Stimulated activated naive CD8-positive, alpha-beta T cell treated with anti-CD3 and anti-CD28 coated beads, Interleukin-15, amount 100 ng/mL, for 72 hours (primary cell): ENCODE measurements at regions not wholly inside any gene's neighbourhood (a gene's known extent, or its start where the extent isn't known, plus 50 kb on each side); places are given as distances from the start of the nearest gene placed in this dataset.
"Not testable (repeated sequence)": the region's sequence is repeated elsewhere in the genome, so short reads cannot be mapped to it uniquely, and the experiment has no call there.

Experiments used
- ATAC-seq: fragments of 150-1000 bp; cut with Tn5 transposase; 2 replicates; pipeline ENCODE4 v1.10.0; 2021; ENCODE audit warnings: mild to moderate bottlenecking, moderate library complexity
- DNase-seq, 2 donors: peaks; one replicate each; pipeline ENCODE4 v3.0.0; 2021 to 2022
- H3K27ac Mint-ChIP-seq, 2 donors: one replicate each; pipeline ENCODE4 v1.8.0; 2022; ENCODE audit warnings: mild to moderate bottlenecking in 2 of 2, mixed read lengths in 2 of 2, moderate library complexity in 2 of 2
- H3K27me3 Mint-ChIP-seq: one replicate; pipeline ENCODE4 v1.8.0; 2022; ENCODE audit warnings: mixed read lengths
- H3K4me1 Mint-ChIP-seq: one replicate; pipeline ENCODE4 v1.8.0; 2022; ENCODE audit warnings: mild to moderate bottlenecking, mixed read lengths
- H3K4me3 Mint-ChIP-seq, 2 donors: one replicate each; pipeline ENCODE4 v1.8.0; 2022; ENCODE audit warnings: mild to moderate bottlenecking in 2 of 2, mixed read lengths in 2 of 2, moderate library complexity in 1 of 2
- H3K9me3 Mint-ChIP-seq, 2 donors: one replicate each; pipeline ENCODE4 v1.8.0; 2022; ENCODE audit warnings: mixed read lengths in 2 of 2

DNA sequence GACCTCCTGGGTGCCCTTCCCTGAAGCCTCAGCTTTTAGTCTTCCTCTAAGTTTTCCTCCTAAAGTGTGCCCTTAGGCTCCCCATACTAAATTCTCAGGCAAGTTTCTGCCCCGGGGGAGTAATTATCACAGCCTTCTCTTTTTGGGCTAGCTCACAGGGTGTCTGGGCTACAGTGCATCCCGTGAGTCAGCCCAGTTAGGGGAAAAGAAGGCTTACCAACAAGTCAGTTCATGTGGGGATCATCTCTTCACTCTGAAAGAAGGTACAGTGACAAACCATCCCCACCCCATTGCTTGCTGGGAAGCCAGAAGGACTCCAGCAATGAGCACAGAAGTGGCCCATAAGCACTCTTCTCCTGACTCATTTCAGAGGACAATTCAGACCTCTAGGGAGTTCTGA is 134.7 kb upstream of the FAM9C start:
- H3K27me3 Mint-ChIP-seq: no peaks in the 10 kb centered on the region
- no peak overlapping the region for H3K4me3 Mint-ChIP-seq
- H3K4me1 Mint-ChIP-seq: peaks cover 5% of the 10 kb centered on the region
- ATAC-seq (no peak), DNase-seq (no peak)
- H3K9me3 Mint-ChIP-seq: peaks cover under 1 to 12% of the 10 kb centered on the region in 2 donors
- H3K27ac Mint-ChIP-seq: no peak overlapping the region

DNA sequence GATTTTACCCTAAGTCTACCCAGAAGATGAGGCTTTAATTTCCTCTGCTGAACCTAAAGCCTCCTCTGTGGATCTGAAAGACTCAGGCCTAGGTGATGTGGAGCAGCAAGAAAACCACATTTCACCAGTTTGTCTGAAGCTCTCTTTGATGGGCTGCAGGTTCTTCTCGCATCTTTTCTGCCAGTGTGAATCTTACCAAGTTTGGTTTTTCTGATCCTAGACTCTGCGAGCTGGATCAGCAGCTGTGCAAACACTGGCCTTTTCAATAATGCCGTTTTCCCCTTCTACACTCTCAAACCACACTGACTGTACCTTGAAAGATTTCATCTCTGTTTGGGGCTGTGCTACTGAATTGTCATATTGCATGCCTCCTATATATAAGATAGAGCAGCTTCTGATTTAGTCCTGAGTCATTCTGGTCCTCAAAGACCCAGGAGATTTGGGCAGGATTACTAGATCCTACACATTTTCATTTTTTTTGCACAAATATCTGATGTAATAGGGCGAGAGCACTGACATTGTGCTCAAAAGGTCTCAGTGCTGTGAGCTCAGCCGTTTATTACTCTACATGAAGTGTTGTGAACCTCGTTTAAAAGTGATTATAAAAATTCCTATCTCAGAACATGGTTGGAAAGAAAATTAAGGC is 133.6 kb upstream of the FAM9C start:
- Mint-ChIP-seq H3K27ac (no peak overlapping the region), H3K9me3 (peaks cover 0 to 7% of the 10 kb centered on the region in 2 donors), H3K27me3 (no peaks in the 10 kb centered on the region), H3K4me3 (no peak overlapping the region), H3K4me1 (peaks cover 5% of the 10 kb centered on the region)
- DNase-seq (no peak), ATAC-seq (no peak)

DNA sequence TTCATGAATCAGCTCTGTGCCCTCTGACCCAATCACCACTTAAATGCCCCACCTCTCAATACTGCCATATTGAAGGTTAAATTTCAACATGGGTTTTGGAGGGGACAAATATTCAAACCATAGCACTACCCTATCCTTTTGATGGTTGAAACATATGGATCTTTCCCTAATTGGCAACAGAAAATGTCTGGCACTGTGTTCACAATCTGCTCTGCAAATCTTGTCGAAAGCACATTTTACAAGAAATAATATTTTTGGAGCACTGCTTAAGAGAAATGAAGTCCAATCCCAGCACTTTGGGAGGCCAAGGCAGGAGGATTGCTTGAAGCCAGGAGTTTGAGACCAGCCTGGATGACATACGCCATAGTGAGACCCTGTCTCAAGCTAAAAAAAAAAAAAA is 130.6 kb upstream of the FAM9C start:
- DNase-seq (no peak), ATAC-seq (no peak)
- no peaks in the 10 kb centered on the region for H3K4me1 Mint-ChIP-seq
- H3K27ac Mint-ChIP-seq: no peak overlapping the region
- no peaks in the 10 kb centered on the region for H3K27me3 Mint-ChIP-seq
- H3K4me3 Mint-ChIP-seq: no peak overlapping the region
- peaks cover 0 to 5% of the 10 kb centered on the region in 2 donors for H3K9me3 Mint-ChIP-seq

DNA sequence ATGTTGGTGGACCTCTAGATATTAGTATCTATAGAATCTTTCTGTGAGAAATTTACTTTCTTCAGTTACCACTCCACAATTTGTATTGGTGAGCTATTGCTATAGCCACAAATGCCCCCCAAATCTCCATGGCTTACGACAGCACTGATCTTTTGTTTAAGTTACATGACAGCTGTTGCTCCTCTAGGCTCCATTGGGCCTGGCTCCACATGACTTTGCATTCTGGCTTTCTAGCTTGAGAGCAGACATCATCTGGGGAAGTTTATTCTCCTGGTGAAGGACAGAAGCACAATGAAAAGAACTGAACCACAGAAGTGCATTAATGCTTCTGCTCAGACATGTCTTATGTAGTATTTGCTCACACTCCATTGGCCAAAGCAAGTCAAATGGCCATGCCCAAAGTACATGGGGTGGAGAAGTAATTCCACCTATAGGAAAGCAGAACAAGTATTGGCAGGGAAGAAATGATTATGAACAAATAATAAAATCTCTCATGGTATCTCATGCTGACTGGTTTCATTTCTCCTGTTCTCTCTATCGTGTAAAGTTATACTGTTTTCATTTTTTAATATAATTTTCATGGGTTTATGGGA is 126.6 kb upstream of the FAM9C start:
- no peak for DNase-seq
- Mint-ChIP-seq H3K4me1 (peaks cover 26% of the 10 kb centered on the region), H3K9me3 (peaks cover 5 to 13% of the 10 kb centered on the region in 2 donors), H3K27ac (no peak overlapping the region), H3K27me3 (no peaks in the 10 kb centered on the region), H3K4me3 (no peak overlapping the region)
- ATAC-seq: no peak

DNA sequence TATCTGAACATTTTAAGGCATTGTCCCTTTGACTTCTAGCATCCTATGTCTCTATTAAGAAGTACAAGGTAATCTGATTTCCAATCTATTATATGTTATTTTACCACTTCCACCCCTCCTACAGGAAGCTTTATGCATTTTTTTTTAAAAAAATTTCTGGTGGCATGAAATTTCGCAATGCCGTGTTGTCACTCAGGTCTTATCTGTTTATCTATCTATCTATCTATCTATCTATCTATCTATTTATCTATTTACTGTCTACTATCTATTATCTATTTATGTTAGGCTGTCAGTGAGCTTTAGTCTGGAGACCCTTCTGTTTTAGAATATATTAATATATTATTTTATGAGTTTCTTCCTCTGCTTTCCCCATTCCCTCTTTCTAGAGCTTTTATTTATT is 125.3 kb upstream of the FAM9C start:
- no peaks in the 10 kb centered on the region for H3K27me3 Mint-ChIP-seq

DNA sequence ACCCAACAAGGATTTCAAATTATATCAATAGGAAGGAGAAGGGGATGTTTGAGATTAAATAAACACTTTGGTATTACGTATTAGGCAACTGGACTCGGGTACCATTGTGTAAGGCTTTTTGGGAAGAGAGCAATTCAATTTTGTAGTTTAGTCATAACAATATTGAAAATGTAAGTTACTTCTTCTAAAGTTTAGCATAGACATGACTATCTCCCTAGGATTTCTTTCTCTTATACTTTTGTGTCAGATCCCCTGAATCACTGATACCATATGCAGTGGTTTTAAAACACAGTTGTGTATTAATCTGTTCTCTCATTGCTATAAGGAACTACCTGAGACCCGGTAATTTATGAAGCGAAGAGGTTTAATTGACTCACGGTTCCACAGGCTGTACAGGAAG is 123.8 kb upstream of the FAM9C start:
- peak overlapping the region; percentile 61 to 66 for H3K4me3 Mint-ChIP-seq
- DNase-seq (no peak), ATAC-seq (peak; percentile 80)
- H3K27ac Mint-ChIP-seq: peak overlapping the region; percentile 12 to 95
- peaks cover 5 to 14% of the 10 kb centered on the region in 2 donors for H3K9me3 Mint-ChIP-seq
- peaks cover 28% of the 10 kb centered on the region for H3K4me1 Mint-ChIP-seq
- no peaks in the 10 kb centered on the region for H3K27me3 Mint-ChIP-seq

More for the DNA sequence above, 125.3 kb upstream of the FAM9C start:
- H3K4me3 Mint-ChIP-seq: no peak overlapping the region
- H3K9me3 Mint-ChIP-seq: peaks cover 5 to 14% of the 10 kb centered on the region in 2 donors
- peaks cover 28% of the 10 kb centered on the region for H3K4me1 Mint-ChIP-seq
- H3K27ac Mint-ChIP-seq: no peak overlapping the region
- ATAC-seq: no peak
- DNase-seq: no peak

DNA sequence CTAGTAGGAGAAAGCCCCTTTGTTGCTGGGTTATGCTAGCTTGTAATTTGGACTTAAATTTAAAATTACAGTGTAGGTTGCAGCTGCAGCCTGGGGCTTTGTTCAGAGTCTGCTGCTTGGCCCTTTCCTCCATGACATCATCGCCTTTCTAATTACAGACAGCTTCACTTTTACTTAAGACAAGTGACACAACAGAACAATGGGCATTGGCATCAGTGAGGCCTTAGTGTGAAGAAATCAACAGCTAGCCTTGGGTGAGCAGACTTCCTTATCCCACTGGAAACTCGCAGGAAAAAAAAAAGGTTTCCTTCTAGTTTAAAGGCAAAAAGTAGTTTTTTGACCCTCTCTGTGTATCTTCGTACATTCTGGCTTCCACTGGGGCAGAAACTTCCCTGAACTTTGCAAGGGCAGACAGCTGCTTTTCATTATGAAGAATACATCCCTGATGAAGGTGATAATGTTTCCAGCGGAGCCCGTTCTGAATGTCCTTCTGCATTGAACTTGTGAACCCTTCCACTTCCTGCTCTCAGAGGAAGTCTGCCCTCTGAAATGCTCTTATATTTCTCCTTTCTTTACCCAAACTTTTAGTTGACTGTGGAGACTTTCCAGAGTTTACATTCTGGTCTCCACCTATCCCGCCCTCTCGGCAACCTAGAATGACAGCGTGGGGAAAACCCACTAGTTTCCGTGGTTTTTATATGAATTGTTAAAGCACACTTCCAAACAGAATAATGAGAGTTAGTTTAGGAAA is 123.2 kb upstream of the FAM9C start:
- ATAC-seq (peak; percentile 70), DNase-seq (no peak)
- H3K4me1 Mint-ChIP-seq: peaks cover 28% of the 10 kb centered on the region
- peaks cover 5 to 14% of the 10 kb centered on the region in 2 donors for H3K9me3 Mint-ChIP-seq
- H3K4me3 Mint-ChIP-seq: peak overlapping the region; percentile 61 to 66
- no peaks in the 10 kb centered on the region for H3K27me3 Mint-ChIP-seq
- H3K27ac Mint-ChIP-seq: peak overlapping the region; percentile 21 to 34

DNA sequence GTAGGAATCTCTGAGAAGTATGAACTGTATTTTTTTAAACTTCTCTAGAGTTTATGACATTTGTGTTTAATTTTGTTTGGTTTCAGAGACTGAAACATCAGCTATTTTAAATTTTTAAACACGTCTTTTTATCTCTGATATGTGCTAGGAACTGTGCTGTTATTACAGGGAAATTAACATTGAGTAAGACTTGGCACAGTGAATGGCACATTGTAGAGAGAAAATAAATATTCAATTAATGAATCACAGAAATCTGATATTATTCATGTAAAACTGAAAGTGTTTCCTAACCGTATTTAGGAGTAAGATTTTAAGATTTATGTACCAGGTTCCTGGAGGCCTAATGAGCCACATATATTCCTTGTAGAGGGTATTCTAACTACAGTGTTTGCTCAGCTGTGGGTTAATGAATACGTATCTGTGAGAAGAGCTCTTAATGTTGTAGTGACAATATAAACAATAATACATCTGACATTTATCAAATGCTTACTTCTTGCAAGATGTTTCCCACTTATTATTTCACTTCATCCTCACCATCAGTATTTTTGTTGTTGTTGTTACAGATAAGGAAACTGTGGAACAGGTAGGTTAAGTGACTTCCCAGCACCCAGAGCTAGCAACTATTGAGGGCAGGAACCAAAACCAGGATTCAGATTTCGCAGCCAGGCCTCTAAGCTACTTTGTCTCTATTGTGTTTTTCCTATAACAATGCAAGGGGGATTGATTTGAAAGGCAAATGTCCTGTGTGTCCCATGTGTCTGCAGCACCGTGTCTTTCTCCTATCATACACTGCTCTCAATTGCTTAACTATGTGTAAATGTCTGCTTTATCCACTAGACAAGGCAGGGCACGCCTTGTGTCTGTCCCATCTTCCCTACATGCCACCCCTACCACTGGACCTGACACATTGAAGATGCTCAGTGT is 121.1 kb upstream of the FAM9C start:
- Mint-ChIP-seq H3K4me1 (peaks cover 28% of the 10 kb centered on the region), H3K4me3 (no peak overlapping the region), H3K27me3 (no peaks in the 10 kb centered on the region), H3K27ac (no peak overlapping the region), H3K9me3 (peaks cover 2 to 14% of the 10 kb centered on the region in 2 donors)
- DNase-seq: no peak
- ATAC-seq: no peak

DNA sequence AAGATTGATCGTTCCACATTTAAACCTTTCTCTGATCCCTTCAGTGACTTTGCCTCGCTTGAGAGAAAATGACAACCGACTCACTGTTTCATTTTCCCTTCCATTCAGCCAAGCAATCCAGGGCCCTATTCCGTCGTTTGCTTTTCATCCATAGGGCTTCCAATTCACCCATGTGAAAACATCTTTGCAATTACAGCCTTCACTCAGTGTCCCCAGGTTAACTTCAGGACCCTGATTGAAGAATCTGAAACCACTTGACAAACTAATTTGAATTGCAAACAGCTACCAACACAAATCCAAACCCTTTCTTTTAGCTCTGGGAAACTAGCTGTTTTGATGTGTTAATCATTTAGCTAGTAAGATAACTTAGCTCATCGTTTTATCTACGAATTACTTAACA is 120.2 kb upstream of the FAM9C start:
- H3K27ac Mint-ChIP-seq: no peak overlapping the region
- H3K9me3 Mint-ChIP-seq: peaks cover 0 to 14% of the 10 kb centered on the region in 2 donors
- H3K27me3 Mint-ChIP-seq: no peaks in the 10 kb centered on the region
- H3K4me1 Mint-ChIP-seq: peaks cover 28% of the 10 kb centered on the region
- no peak overlapping the region for H3K4me3 Mint-ChIP-seq
- ATAC-seq (no peak), DNase-seq (no peak)

DNA sequence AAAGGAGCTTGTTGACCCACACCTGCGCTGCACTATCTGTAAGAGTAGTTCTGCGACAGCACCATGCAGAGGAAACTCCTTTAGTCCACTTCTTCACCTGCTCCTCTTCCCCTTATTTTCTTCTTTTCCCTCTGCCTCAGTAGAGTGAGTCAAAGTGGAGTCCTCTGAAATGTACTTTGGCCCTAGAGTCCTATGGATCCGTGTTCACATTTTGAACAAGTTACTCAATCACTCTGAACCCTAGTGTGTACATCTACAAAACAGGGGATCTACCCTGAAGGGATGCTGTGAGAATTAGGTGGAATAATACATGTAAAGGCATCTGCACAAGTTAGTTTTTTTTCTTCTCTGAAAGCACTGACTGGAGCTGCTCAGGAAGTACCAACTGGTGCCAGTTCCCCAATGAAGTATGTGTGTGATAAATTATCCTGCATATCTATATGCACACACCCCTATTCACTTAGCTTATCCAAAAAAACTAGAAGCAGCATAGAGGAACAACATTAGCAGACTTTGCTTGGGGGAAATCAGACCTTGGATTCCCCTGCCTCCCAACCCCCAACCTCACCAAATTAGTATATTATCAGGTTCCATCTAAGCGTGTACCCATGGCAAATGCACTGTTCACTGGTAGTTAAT is 118.5 kb upstream of the FAM9C start:
- peak overlapping the region in 1 of 2 donors; percentile 81 for H3K27ac Mint-ChIP-seq
- peaks cover 19% of the 10 kb centered on the region for H3K4me1 Mint-ChIP-seq
- H3K27me3 Mint-ChIP-seq: no peaks in the 10 kb centered on the region
- DNase-seq (no peak), ATAC-seq (no peak)
- no peak overlapping the region for H3K4me3 Mint-ChIP-seq
- peaks cover 0 to 7% of the 10 kb centered on the region in 2 donors for H3K9me3 Mint-ChIP-seq

DNA sequence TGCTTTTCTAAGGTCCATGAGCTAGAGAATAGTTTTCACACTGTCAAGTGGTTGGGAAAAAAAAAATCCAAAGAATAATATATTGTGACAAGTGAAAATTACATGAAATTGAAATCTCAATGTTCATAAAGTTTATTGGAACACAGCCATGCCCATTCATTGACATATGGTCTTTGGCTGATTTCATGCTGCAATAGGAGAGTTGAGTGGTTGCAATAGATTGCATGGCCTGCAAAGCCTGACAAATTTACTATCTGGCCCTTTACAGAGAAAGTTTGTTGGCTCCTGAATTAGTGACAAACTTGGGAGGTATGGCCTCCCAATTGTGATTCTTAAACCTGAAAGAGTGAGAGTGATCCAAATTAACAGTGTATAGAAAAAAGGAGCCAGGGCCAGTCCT is 115.5 kb upstream of the FAM9C start:
- Mint-ChIP-seq H3K27ac (no peak overlapping the region), H3K27me3 (no peaks in the 10 kb centered on the region), H3K4me1 (no peaks in the 10 kb centered on the region), H3K9me3 (no peaks in the 10 kb centered on the region), H3K4me3 (no peak overlapping the region)
- DNase-seq (no peak), ATAC-seq (no peak)

DNA sequence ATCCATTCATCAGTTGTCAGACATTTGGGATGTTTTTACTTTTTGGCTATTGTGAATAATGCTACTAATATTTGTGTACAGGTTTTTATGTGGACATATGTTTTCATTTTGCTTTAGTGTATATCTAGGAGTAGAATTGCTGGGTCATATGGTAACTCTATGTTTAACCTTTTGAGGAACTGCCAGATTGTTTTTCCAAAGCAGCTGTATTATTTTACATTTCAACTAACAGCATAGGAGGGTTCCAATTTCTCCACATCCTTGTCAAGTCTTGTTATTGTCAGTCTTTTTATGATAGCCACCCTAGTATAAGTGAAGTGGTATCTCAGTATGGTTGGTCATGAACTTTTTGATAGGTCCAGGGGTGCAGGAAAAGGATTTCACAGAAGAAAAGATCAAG is 114.5 kb upstream of the FAM9C start:
- no peak for ATAC-seq

DNA sequence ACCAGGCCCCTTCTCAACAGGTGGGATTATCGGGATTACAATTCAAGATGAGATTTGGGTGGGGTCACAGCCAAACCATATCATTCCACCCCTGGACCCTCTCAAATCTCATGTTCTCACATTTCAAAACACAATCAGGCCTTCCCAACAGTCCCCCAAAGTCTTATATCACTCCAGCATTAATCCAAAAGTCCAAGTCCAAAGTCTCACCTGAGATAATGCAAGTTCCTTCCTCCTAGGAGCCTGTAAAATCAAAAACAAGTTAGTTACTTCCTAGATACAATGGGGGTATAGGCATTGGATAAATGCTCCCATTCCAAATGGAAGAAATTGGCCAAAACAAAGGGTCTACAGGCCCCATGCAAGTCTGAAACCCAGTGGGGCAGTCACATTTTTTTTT is 111.1 kb upstream of the FAM9C start:
- not testable (repeated sequence) for ATAC-seq, H3K4me1 Mint-ChIP-seq, DNase-seq, H3K4me3 Mint-ChIP-seq, H3K27ac Mint-ChIP-seq, H3K27me3 Mint-ChIP-seq
- peaks cover 10 to 11% of the 10 kb centered on the region in 2 donors for H3K9me3 Mint-ChIP-seq

More for the DNA sequence above, 114.5 kb upstream of the FAM9C start:
- no peak overlapping the region for H3K4me3 Mint-ChIP-seq
- H3K27ac Mint-ChIP-seq: no peak overlapping the region
- no peak for DNase-seq
- H3K9me3 Mint-ChIP-seq: peaks cover 7 to 8% of the 10 kb centered on the region in 2 donors
- H3K27me3 Mint-ChIP-seq: no peaks in the 10 kb centered on the region
- H3K4me1 Mint-ChIP-seq: no peaks in the 10 kb centered on the region

DNA sequence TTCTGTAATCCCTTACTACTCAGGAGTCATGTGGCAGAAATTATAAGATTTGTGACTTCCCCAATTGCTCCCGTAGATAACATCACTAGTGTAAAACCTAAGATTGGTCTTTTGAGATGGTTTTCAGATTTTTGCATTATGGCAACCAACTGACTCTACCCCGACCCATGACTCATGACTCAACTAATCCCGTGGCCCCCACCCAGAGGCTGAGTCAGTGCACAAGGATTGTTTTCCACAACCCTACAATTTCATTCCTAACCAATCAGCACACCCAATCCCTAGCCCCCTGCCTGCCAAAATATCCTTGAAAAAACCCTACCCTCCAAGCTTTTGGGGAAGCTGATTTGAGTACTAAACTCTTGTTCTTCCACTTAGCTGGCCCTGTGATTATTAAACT is 109.4 kb upstream of the FAM9C start:
- H3K27ac Mint-ChIP-seq: no peak overlapping the region
- peaks cover 10 to 11% of the 10 kb centered on the region in 2 donors for H3K9me3 Mint-ChIP-seq
- peaks cover 6% of the 10 kb centered on the region for H3K4me1 Mint-ChIP-seq
- H3K4me3 Mint-ChIP-seq: no peak overlapping the region
- no peak for ATAC-seq
- DNase-seq: no peak
- H3K27me3 Mint-ChIP-seq: no peaks in the 10 kb centered on the region
